Heart left ventricle (tissue), 13 donors: ENCODE measurements at regions not wholly inside any gene's neighbourhood (a gene's known extent, or its start where the extent isn't known, plus 50 kb on each side); places are given as distances from the start of the nearest gene placed in this dataset.

Source experiments
- POLR2A ChIP-seq, 2 donors: fragments of 450-650 bp; IDR thresholded peaks; one replicate each; pipeline ENCODE4 v1.6.1; 2017; ENCODE audit warnings: antibody characterized with exemption in 2 of 2, mild to moderate bottlenecking in 2 of 2, moderate library complexity in 2 of 2
- TF ChIP-seq, protein P1 (sequence below), 12 donors: fragments of 200-600 bp; sonication (generic) in 4 of 12; IDR thresholded peaks; one replicate each; pipeline versions ENCODE4 v1.5.0 to v1.8.0; 2018 to 2022; ENCODE audit warnings: antibody characterized with exemption in 12 of 12, mild to moderate bottlenecking in 5 of 12
- donor health status: ischemic (EF 13 %, LVEDD 7.1; RV severe dilation, severe dysfunction).
- donor health status: DM: no; HTN: yes; CAD: no.
- donor health status: DM: no; HTN: no; CAD: no.
- donor health status: ischemic (EF 25% LVEDD 6.9; RV normal size, moderate dysfunction).
- donor health status: ischemic (EF 25% LVEDD 5.7; RV mildly dilated, moderate dysfunction).
- donor health status: ischemic (EF 35%, LVEDD 5.7; RV mildly dilated, moderate dysfunction).
- donor health status: nonischemic (EF 11% LVEDD 7.7; RV severe dilation, severe dysfunction).
- donor health status: DM: yes; HTN: yes; CAD: no.
- donor health status: PGD.
- donor health status: ischemic (EF 29% LVEDD 5.4; RV normal size, mild dysfunction).
- donor health status: nonischemic (EF 23%, LVEDD 6.1; RV moderate dilation, normal function).

DNA sequence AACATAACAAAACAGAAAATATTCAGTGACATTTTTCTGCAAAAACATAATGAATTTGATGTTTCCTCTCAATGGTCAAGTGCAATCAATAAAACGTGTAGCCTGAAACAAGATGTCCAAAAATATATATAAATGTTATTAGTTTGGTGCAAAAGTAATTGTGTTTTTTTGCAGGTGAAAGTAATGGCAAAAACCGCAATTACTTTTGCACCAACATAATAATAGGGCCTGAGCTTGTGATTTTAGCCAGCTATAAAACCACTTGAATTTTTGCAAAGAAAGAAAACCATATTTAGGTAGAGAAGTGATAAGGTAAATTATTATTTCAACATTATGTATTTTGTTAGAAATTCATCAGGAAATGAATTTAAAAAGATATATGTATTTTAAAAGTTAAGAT lies 475.3 kb upstream of the AMOT start:
- no peak for TF ChIP-seq POLR2A (IDR thresholded peaks at IDR 0.05)
- TF ChIP-seq, protein P1, sequence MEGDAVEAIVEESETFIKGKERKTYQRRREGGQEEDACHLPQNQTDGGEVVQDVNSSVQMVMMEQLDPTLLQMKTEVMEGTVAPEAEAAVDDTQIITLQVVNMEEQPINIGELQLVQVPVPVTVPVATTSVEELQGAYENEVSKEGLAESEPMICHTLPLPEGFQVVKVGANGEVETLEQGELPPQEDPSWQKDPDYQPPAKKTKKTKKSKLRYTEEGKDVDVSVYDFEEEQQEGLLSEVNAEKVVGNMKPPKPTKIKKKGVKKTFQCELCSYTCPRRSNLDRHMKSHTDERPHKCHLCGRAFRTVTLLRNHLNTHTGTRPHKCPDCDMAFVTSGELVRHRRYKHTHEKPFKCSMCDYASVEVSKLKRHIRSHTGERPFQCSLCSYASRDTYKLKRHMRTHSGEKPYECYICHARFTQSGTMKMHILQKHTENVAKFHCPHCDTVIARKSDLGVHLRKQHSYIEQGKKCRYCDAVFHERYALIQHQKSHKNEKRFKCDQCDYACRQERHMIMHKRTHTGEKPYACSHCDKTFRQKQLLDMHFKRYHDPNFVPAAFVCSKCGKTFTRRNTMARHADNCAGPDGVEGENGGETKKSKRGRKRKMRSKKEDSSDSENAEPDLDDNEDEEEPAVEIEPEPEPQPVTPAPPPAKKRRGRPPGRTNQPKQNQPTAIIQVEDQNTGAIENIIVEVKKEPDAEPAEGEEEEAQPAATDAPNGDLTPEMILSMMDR (IDR thresholded peaks at IDR 0.05) = no peak
